Peyer's patch (tissue), 4 donors: ENCODE measurements at regions not wholly inside any gene's neighbourhood (a gene's known extent, or its start where the extent isn't known, plus 50 kb on each side); places are given as distances from the start of the nearest gene placed in this dataset.

Experiments
- DNase-seq, 3 donors: peaks; one replicate each; pipeline ENCODE4 v3.0.0-alpha.2; 2017 to 2019
- H3K27ac ChIP-seq, 4 donors: fragments of 200-600 bp; sonication (generic); one replicate each; pipeline ENCODE4 v1.5.1; 2016 to 2019
- H3K27me3 ChIP-seq, 2 donors: fragments of 200-600 bp; sonication (generic); one replicate each; pipeline ENCODE4 v1.5.1; 2019
- H3K36me3 ChIP-seq, 3 donors: fragments of 200-600 bp; sonication (generic); one replicate each; pipeline ENCODE4 v1.5.1; 2016 to 2019
- H3K4me1 ChIP-seq, 4 donors: fragments of 200-600 bp; sonication (generic); one replicate each; pipeline ENCODE4 v1.5.1; 2016 to 2019
- H3K4me3 ChIP-seq, 4 donors: fragments of 200-600 bp; sonication (generic); 1 replicate in 3 of 4; 2 replicates in 1 of 4; pipeline ENCODE4 v1.5.1; 2016 to 2019; ENCODE audit warnings: mild to moderate bottlenecking in 1 of 4
- H3K9me3 ChIP-seq, 4 donors: fragments of 200-600 bp; sonication (generic); one replicate each; pipeline ENCODE4 v1.5.1; 2016 to 2019; ENCODE audit warnings: mild to moderate bottlenecking in 1 of 4
- POLR2A ChIP-seq, 2 donors: fragments of 450-650 bp; IDR thresholded peaks; one replicate each; pipeline ENCODE4 v1.5.1; 2017; ENCODE audit warnings: antibody characterized with exemption in 2 of 2, mild to moderate bottlenecking in 2 of 2, moderate library complexity in 2 of 2
- TF ChIP-seq, protein P1 (sequence below), 6 experiments: fragments of 450-650 bp in 4 of 6; fragments of 200-600 bp in 2 of 6; sonication (generic) in 1 of 6; IDR thresholded peaks; one replicate each; pipeline ENCODE4 v1.5.1; 2017 to 2019; ENCODE audit warnings: antibody characterized with exemption in 6 of 6, mild to moderate bottlenecking in 3 of 6, moderate library complexity in 1 of 6

DNA sequence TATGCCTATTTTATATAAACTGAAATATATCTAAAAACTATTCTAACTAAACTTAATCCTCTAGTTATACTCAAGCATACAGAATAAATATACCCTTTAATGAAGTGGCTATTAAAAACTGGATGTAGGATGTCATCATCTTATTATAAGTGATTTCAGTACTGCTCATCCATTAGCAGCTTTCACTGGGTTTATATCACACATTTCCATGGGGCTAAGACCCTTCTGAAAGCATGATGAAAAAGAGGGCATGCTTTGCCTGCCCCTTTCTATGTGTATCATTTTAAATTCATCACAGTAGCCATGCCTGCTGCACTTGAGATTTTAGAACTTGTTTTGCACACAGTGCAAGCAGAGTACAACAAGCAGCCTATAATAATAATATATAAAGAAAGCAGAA is 477.5 kb downstream of the SLITRK6 start:
- no peak for DNase-seq
- Histone ChIP-seq H3K4me3 (no peak overlapping the region), H3K36me3 (no peaks in the 10 kb centered on the region), H3K27me3 (no peaks in the 10 kb centered on the region), H3K27ac (no peak overlapping the region), H3K4me1 (no peaks in the 10 kb centered on the region), H3K9me3 (no peaks in the 10 kb centered on the region)
- TF ChIP-seq, protein P1, sequence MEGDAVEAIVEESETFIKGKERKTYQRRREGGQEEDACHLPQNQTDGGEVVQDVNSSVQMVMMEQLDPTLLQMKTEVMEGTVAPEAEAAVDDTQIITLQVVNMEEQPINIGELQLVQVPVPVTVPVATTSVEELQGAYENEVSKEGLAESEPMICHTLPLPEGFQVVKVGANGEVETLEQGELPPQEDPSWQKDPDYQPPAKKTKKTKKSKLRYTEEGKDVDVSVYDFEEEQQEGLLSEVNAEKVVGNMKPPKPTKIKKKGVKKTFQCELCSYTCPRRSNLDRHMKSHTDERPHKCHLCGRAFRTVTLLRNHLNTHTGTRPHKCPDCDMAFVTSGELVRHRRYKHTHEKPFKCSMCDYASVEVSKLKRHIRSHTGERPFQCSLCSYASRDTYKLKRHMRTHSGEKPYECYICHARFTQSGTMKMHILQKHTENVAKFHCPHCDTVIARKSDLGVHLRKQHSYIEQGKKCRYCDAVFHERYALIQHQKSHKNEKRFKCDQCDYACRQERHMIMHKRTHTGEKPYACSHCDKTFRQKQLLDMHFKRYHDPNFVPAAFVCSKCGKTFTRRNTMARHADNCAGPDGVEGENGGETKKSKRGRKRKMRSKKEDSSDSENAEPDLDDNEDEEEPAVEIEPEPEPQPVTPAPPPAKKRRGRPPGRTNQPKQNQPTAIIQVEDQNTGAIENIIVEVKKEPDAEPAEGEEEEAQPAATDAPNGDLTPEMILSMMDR (IDR thresholded peaks at IDR 0.05) = no peak
- TF ChIP-seq POLR2A (IDR thresholded peaks at IDR 0.05) = no peak

DNA sequence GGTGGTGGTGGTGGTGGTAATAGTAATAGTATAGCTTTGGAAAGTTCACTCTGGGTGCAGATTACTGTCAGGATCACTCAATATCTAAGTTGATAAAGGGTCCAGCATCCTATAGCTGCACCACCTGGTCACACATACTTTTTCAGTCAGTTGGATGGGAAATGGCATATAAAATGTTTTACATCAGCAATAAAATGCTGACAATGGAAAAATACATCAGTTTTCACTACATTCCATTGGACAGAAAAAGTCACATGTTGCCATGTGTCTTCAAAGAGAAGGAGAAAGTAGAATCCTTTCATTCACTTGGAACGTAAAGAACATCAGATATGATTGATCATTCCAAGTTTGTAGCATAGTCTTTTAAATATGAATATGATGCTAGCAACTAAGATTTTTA is 481.4 kb downstream of the SLITRK6 start:
- H3K36me3 ChIP-seq = no peaks in the 10 kb centered on the region
- H3K27ac ChIP-seq = no peak overlapping the region
- no peaks in the 10 kb centered on the region for H3K4me1 ChIP-seq
- H3K4me3 ChIP-seq = no peak overlapping the region
- no peaks in the 10 kb centered on the region for H3K9me3 ChIP-seq
- TF ChIP-seq POLR2A (IDR thresholded peaks at IDR 0.05) = no peak
- TF ChIP-seq, protein P1 (IDR thresholded peaks at IDR 0.05) = no peak
- no peak for DNase-seq
- H3K27me3 ChIP-seq = no peaks in the 10 kb centered on the region

DNA sequence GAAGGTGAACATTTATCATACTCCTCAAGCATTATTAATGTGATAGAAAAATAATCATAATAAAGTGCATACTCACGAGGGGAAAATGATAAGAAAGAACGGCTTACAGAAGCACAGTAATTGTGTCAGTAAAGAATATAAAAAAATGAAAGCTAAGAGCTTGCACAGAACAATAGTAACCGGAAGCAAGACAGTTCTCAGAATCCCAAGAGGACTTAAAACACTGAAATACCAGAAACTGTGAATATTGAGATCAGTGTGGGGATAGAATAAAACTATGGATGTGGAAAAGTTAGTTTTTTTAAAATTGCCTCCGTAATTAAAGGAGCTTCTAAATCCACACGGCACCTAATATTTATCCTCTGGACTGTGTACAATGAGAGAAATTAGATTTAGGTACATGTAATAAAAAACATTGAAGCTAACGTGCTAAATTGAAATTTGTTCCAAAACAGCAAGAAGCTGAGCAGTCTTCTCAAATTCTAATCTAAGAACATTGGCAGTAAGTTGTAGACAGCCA is 482.7 kb downstream of the SLITRK6 start:
- H3K9me3 ChIP-seq = no peaks in the 10 kb centered on the region
- no peaks in the 10 kb centered on the region for H3K27me3 ChIP-seq
- H3K4me3 ChIP-seq = no peak overlapping the region
- H3K27ac ChIP-seq = no peak overlapping the region
- no peaks in the 10 kb centered on the region for H3K36me3 ChIP-seq
- DNase-seq = no peak
- TF ChIP-seq, protein P1 (IDR thresholded peaks at IDR 0.05) = no peak
- no peak for TF ChIP-seq POLR2A (IDR thresholded peaks at IDR 0.05)
- H3K4me1 ChIP-seq = no peaks in the 10 kb centered on the region

DNA sequence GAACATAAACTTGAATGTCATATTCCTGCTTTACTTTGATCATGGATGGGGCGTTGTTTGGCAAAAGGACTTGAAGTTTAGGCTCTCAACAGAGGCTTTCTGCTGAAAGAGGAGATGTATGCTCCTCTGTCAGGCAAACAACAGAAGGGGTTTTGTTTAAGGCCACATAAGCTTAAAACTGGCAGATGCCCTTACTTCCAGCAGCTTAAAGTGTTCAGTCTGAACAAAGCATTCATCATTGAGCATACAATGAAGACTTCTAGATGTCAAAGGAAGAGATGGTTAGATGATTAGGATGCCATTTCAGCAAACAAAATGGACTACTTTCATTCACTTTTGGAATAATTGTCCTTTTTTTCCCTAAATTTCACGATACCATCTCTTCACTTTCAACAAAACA is 484.5 kb downstream of the SLITRK6 start:
- no peak for DNase-seq
- TF ChIP-seq, protein P1 (IDR thresholded peaks at IDR 0.05) = no peak
- no peak for TF ChIP-seq POLR2A (IDR thresholded peaks at IDR 0.05)

DNA sequence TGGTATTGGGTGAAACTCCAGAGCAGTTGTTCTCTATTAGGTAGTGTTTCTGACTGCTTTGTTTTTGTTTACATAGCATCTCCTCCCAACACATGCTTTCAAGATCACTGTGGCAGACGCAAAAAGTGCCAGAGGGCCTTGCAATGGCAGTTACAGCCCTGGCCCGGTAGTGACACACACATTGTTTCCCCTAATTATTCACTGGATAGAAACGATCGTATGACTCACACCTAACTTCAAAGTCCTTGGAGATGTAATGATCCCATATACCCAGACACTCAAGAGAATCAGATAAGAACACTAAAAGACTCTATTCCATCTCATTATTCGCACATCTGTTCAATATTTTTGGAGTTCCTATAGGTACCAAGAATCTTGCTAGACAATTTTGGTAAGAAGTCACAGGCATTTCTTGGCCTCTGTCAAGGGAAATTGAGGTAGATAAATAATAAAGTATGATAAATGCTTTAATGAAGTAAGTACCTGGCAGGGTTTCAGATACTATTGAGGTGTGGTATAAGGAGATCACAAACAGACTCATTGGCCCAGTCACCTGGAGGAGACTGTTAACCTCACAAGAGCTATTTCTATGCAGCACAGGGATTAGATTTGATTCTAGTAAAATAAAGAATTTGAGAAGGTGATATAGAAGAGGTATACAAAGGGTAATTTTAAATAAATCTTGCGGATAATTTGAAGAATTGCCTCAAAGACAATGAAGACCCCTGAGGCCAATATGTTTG is 485.3 kb downstream of the SLITRK6 start:
- no peak for DNase-seq
- Histone ChIP-seq H3K4me3 (no peak overlapping the region), H3K27me3 (no peaks in the 10 kb centered on the region), H3K4me1 (no peaks in the 10 kb centered on the region), H3K27ac (no peak overlapping the region), H3K9me3 (no peaks in the 10 kb centered on the region), H3K36me3 (no peaks in the 10 kb centered on the region)
- no peak for TF ChIP-seq POLR2A (IDR thresholded peaks at IDR 0.05)
- TF ChIP-seq, protein P1 (IDR thresholded peaks at IDR 0.05) = no peak

More for the DNA sequence above, 484.5 kb downstream of the SLITRK6 start:
- Histone ChIP-seq H3K9me3 (no peaks in the 10 kb centered on the region), H3K4me1 (no peaks in the 10 kb centered on the region), H3K36me3 (no peaks in the 10 kb centered on the region), H3K27me3 (no peaks in the 10 kb centered on the region), H3K27ac (no peak overlapping the region), H3K4me3 (no peak overlapping the region)
